Esophagus squamous epithelium (tissue), 4 donors: ENCODE measurements at regions not wholly inside any gene's neighbourhood (a gene's known extent, or its start where the extent isn't known, plus 50 kb on each side); places are given as distances from the start of the nearest gene placed in this dataset.

Source experiments
- POLR2A ChIP-seq, 4 donors: fragments of 450-650 bp; IDR thresholded peaks; one replicate each; pipeline ENCODE4 v1.6.1; 2017; ENCODE audit warnings: antibody characterized with exemption in 4 of 4, mild to moderate bottlenecking in 4 of 4, moderate library complexity in 3 of 4
- TF ChIP-seq, protein P1 (sequence below), 6 experiments: fragments of 450-650 bp in 4 of 6; fragments of 200-600 bp in 2 of 6; sonication (generic) in 2 of 6; IDR thresholded peaks; one replicate each; pipeline ENCODE4 v1.5.1; 2016 to 2019; ENCODE audit warnings: antibody characterized with exemption in 6 of 6, mild to moderate bottlenecking in 4 of 6, moderate library complexity in 4 of 6

DNA sequence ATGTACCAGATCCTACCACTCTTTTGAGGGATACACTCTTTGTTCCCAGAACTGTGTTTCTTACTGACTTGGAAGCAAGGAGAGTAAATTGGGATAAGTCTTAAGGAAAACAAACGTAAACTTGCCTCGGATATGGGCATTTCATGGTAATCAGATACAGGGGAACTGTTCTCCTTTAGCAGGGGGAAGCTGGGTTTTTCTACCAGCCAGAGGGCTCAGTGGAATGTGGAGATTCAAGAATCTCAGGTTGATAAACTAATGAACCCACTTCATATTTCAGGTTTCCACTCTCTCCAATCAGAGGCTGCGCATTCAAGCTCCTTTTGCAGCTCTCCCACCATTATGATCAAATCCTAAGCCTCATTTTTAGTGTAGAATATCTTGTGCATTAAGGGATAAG lies 676.5 kb upstream of the FSHR start:
- TF ChIP-seq POLR2A (IDR thresholded peaks at IDR 0.05), result no peak
- TF ChIP-seq, protein P1, sequence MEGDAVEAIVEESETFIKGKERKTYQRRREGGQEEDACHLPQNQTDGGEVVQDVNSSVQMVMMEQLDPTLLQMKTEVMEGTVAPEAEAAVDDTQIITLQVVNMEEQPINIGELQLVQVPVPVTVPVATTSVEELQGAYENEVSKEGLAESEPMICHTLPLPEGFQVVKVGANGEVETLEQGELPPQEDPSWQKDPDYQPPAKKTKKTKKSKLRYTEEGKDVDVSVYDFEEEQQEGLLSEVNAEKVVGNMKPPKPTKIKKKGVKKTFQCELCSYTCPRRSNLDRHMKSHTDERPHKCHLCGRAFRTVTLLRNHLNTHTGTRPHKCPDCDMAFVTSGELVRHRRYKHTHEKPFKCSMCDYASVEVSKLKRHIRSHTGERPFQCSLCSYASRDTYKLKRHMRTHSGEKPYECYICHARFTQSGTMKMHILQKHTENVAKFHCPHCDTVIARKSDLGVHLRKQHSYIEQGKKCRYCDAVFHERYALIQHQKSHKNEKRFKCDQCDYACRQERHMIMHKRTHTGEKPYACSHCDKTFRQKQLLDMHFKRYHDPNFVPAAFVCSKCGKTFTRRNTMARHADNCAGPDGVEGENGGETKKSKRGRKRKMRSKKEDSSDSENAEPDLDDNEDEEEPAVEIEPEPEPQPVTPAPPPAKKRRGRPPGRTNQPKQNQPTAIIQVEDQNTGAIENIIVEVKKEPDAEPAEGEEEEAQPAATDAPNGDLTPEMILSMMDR (IDR thresholded peaks at IDR 0.05), result no peak
